ENCODE measurements at regions not wholly inside any gene's neighbourhood (a gene's known extent, or its start where the extent isn't known, plus 50 kb on each side); places are given as distances from the start of the nearest gene placed in this dataset.

- no TSS peak for BruUV-seq (replicated peaks)
- Histone ChIP-seq H3K4me2 (ENCODE audit: insufficient read depth, low read length) (no peak overlapping the region), H3K27me3 (ENCODE audit: control insufficient read depth in 2 of 2, insufficient read depth in 2 of 2, low read length in 2 of 2) (no peaks in the 10 kb centered on the region), H3K4me1 (replicated peaks in 1 of 2; ENCODE audit: control insufficient read depth in 2 of 2, insufficient read depth in 2 of 2, low read length in 2 of 2) (no peaks in the 10 kb centered on the region), H2AFZ (ENCODE audit: low read depth, low read length) (no peak overlapping the region), H3K9ac (ENCODE audit: insufficient read depth in 1 of 2, low read depth in 2 of 2, low read length in 2 of 2) (no peak overlapping the region), H3K9me1 (ENCODE audit: control insufficient read depth, insufficient read depth, low read length) (no peaks in the 10 kb centered on the region), H4K20me1 (replicated peaks; ENCODE audit: control insufficient read depth, insufficient read depth, low read length) (no peaks in the 10 kb centered on the region), H3K9me3 (replicated peaks; ENCODE audit: control insufficient read depth, insufficient read depth, low read depth, low read length) (no peaks in the 10 kb centered on the region), H3K27ac (ENCODE audit: extremely low read depth, low read depth, low read length) (no peak overlapping the region), H3K79me2 (ENCODE audit: control insufficient read depth, insufficient read depth, low read length) (no peaks in the 10 kb centered on the region), H3K4me3 (no peak overlapping the region), H3K36me3 (ENCODE audit: control insufficient read depth, insufficient read depth, low read length) (no peaks in the 10 kb centered on the region)
- DNase-seq (ENCODE audit: extremely low read depth in 1 of 4, low spot score in 3 of 4) (no peak), ATAC-seq (no peak), FAIRE-seq (no peak)
- ChIA-PET CTCF (ENCODE audit: low intra/inter-chr PET ratio) (no interaction called here), POLR2A (no interaction called here)
- in situ Hi-C loops (cut with MboI) = no loop called here
- TF ChIP-seq ZEB2 (IDR thresholded peaks at IDR 0.05) (no peak), ATF4 (CRISPR knock-in tag; IDR thresholded peaks at IDR 0.05) (no peak), ZC3H11A (IDR thresholded peaks at IDR 0.05; ENCODE audit: low read depth, low read length) (no peak), FOXK2 (conservative IDR thresholded peaks at IDR 0.05 in 1 of 2, IDR thresholded peaks at IDR 0.05 in 1 of 2; ENCODE audit: low read depth in 2 of 2) (no peak), RCOR1 (IDR thresholded peaks at IDR 0.05; ENCODE audit: borderline replicate concordance in 1 of 2, low read depth in 2 of 2, low read length in 2 of 2) (no peak), MTA2 (IDR thresholded peaks at IDR 0.05; ENCODE audit: low read depth) (no peak), ETV5 (CRISPR knock-in tag; IDR thresholded peaks at IDR 0.05; ENCODE audit: low read depth) (no peak)
- intact Hi-C loops (cut with micrococcal nuclease) = no loop called here
Measured at GRCh38 chr7:89775459-89775858, 378.8 kb upstream of the STEAP1 start.

GRCh38 chr7:89776980-89777379 lies 377.3 kb upstream of the STEAP1 start:
- no peak overlapping the region for H3K4me3 ChIP-seq
- ATAC-seq = no peak
- H3K9me1 ChIP-seq (ENCODE audit: control insufficient read depth, insufficient read depth, low read length) = no peaks in the 10 kb centered on the region
- H3K27ac ChIP-seq (ENCODE audit: extremely low read depth, low read depth, low read length) = no peak overlapping the region
- intact Hi-C loops (cut with micrococcal nuclease) (no loop called here), in situ Hi-C loops (cut with MboI) (no loop called here)
- no peak overlapping the region for H2AFZ ChIP-seq (ENCODE audit: low read depth, low read length)
- no peak for DNase-seq (ENCODE audit: extremely low read depth in 1 of 4, low spot score in 3 of 4)
- ChIA-PET POLR2A (no interaction called here), CTCF (ENCODE audit: low intra/inter-chr PET ratio) (no interaction called here)
- H4K20me1 ChIP-seq (replicated peaks; ENCODE audit: control insufficient read depth, insufficient read depth, low read length) = no peaks in the 10 kb centered on the region
- no peaks in the 10 kb centered on the region for H3K79me2 ChIP-seq (ENCODE audit: control insufficient read depth, insufficient read depth, low read length)
- H3K27me3 ChIP-seq (ENCODE audit: control insufficient read depth in 2 of 2, insufficient read depth in 2 of 2, low read length in 2 of 2) = no peaks in the 10 kb centered on the region
- H3K9ac ChIP-seq (ENCODE audit: insufficient read depth in 1 of 2, low read depth in 2 of 2, low read length in 2 of 2) = no peak overlapping the region
- no peak for FAIRE-seq
- WGBS (ENCODE audit: insufficient coverage, low coverage, missing lambda C conversion rate) = 10% methylated on average over 2 of the region's 2 CpGs
- no peak overlapping the region for H3K4me2 ChIP-seq (ENCODE audit: insufficient read depth, low read length)
- TF ChIP-seq RUNX1 (IDR thresholded peaks at IDR 0.05; ENCODE audit: low read depth) = no peak
- TF ChIP-seq ZBTB26 (CRISPR knock-in tag; IDR thresholded peaks at IDR 0.05) = no peak
- peak; percentile 7; the same call in 1 of the 2 replicates for TF ChIP-seq ZNF316 (IDR thresholded peaks at IDR 0.05)
- TF ChIP-seq CC2D1A (IDR thresholded peaks at IDR 0.05) = no peak
- no TSS peak for BruUV-seq (replicated peaks)
- H3K9me3 ChIP-seq (replicated peaks; ENCODE audit: control insufficient read depth, insufficient read depth, low read depth, low read length) = no peaks in the 10 kb centered on the region
- H3K36me3 ChIP-seq (ENCODE audit: control insufficient read depth, insufficient read depth, low read length) = no peaks in the 10 kb centered on the region
- no peaks in the 10 kb centered on the region for H3K4me1 ChIP-seq (replicated peaks in 1 of 2; ENCODE audit: control insufficient read depth in 2 of 2, insufficient read depth in 2 of 2, low read length in 2 of 2)

Measured in K562 (cell line).